ENCODE measurements at regions not wholly inside any gene's neighbourhood (a gene's known extent, or its start where the extent isn't known, plus 50 kb on each side); places are given as distances from the start of the nearest gene placed in this dataset.
A peak's percentile ranks its signal among the peaks of the same experiment; 100 is the strongest.

DNA sequence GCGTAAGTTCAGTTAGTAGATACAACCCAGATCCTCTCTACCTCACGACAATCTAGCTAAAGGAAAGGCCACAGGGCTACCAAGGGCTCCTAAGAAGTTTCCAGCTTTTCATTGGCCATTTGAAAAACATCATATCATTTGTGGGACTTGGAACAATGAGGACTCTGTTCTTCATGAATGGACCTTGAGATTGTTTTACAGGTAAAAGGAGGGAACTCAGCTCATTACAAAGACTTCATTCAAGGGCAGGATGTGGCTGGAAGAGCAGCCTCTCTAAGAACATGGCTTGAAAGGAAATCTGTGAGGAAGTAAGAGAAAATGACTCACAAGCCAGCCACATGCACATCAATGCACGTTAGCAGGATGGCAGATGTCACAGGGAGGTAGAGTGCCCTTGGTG lies 105.9 kb upstream of the SLC7A11 start:
- Mint-ChIP-seq H3K36me3 (ENCODE audit: insufficient read depth) (no peaks in the 10 kb centered on the region), H3K27me3 (no peaks in the 10 kb centered on the region), H3K9me3 (ENCODE audit: low read depth) (peaks cover 4% of the 10 kb centered on the region), H3K4me3 (ENCODE audit: low read depth) (no peak overlapping the region), H3K4me1 (ENCODE audit: low read depth) (peaks cover 18% of the 10 kb centered on the region), H3K27ac (peak overlapping the region; percentile 0)
- TF ChIP-seq, protein P1, sequence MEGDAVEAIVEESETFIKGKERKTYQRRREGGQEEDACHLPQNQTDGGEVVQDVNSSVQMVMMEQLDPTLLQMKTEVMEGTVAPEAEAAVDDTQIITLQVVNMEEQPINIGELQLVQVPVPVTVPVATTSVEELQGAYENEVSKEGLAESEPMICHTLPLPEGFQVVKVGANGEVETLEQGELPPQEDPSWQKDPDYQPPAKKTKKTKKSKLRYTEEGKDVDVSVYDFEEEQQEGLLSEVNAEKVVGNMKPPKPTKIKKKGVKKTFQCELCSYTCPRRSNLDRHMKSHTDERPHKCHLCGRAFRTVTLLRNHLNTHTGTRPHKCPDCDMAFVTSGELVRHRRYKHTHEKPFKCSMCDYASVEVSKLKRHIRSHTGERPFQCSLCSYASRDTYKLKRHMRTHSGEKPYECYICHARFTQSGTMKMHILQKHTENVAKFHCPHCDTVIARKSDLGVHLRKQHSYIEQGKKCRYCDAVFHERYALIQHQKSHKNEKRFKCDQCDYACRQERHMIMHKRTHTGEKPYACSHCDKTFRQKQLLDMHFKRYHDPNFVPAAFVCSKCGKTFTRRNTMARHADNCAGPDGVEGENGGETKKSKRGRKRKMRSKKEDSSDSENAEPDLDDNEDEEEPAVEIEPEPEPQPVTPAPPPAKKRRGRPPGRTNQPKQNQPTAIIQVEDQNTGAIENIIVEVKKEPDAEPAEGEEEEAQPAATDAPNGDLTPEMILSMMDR (IDR thresholded peaks at IDR 0.05; ENCODE audit: unreplicated experiment), result no peak
- no peak for DNase-seq (ENCODE audit: low spot score, unreplicated experiment)

DNA sequence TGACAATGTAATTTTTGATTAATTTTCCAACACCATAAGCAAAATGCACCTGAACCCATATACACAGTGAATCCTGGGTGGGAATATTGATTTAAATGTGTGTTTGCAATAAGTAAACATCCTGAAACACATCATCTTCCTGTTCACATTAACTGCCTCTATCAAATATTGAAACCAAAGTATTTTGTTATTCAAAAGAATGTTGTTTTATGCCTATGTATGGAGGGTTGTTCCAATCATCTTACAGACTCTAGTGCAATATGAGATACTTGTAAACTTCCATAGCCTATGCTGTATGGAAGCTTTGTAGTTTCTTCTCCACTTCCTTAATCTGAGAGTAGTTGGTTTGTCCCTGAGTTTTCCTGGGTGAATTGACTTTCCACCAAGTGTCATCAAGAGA lies 105.4 kb upstream of the SLC7A11 start:
- DNase-seq (ENCODE audit: low spot score, unreplicated experiment), result no peak
- peaks cover 18% of the 10 kb centered on the region for H3K4me1 Mint-ChIP-seq (ENCODE audit: low read depth)
- TF ChIP-seq, protein P1 (IDR thresholded peaks at IDR 0.05; ENCODE audit: unreplicated experiment), result no peak
- peak overlapping the region; percentile 0 for H3K27ac Mint-ChIP-seq
- H3K4me3 Mint-ChIP-seq (ENCODE audit: low read depth), result no peak overlapping the region
- no peaks in the 10 kb centered on the region for H3K27me3 Mint-ChIP-seq
- no peaks in the 10 kb centered on the region for H3K36me3 Mint-ChIP-seq (ENCODE audit: insufficient read depth)
- H3K9me3 Mint-ChIP-seq (ENCODE audit: low read depth), result peaks cover 4% of the 10 kb centered on the region

DNA sequence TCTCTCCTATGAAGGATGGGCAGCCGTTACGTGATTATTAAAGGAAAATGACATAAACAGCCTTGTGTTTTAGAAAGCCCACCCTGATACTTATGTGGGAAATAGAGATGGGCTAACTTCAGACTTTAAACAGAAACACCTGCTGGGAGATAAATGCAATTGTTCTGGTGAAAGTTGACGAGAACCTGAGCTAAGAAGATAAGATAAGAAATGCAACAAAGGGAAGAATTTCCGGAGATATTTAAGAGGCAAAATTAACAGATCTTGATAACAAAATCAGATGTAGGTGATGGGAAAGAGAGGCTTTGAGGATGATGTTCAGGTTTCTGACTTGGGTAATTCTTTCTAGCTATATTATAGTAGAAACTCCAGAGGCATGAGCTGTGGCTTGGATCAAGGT lies 102.7 kb upstream of the SLC7A11 start:
- H3K9me3 Mint-ChIP-seq (ENCODE audit: low read depth), result no peaks in the 10 kb centered on the region
- TF ChIP-seq, protein P1 (IDR thresholded peaks at IDR 0.05; ENCODE audit: unreplicated experiment), result no peak
- no peaks in the 10 kb centered on the region for H3K36me3 Mint-ChIP-seq (ENCODE audit: insufficient read depth)
- H3K4me1 Mint-ChIP-seq (ENCODE audit: low read depth), result peaks cover 18% of the 10 kb centered on the region
- H3K4me3 Mint-ChIP-seq (ENCODE audit: low read depth), result no peak overlapping the region
- no peak for DNase-seq (ENCODE audit: low spot score, unreplicated experiment)
- no peaks in the 10 kb centered on the region for H3K27me3 Mint-ChIP-seq
- no peak overlapping the region for H3K27ac Mint-ChIP-seq

DNA sequence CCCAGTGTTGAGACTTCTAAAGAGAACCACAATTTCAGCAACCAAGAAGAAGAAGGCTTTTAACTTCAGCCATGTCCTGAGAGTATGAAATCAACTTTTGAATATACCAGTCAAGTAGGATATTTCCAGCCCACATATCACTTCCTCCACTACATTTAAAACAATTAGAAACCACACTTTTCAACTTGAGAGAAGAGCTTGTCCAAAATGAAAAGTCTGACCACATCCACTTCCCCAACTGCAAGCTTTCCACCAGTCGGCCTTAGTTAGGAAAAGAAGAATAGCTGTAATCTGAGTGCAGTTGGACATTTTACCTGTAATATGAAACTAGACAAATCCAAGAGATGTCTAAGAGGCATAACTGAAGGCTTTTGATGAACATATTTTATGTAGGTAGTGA lies 101.9 kb upstream of the SLC7A11 start:
- H3K27ac Mint-ChIP-seq, result no peak overlapping the region
- peaks cover 16% of the 10 kb centered on the region for H3K4me1 Mint-ChIP-seq (ENCODE audit: low read depth)
- no peak overlapping the region for H3K4me3 Mint-ChIP-seq (ENCODE audit: low read depth)
- no peaks in the 10 kb centered on the region for H3K27me3 Mint-ChIP-seq
- TF ChIP-seq, protein P1 (IDR thresholded peaks at IDR 0.05; ENCODE audit: unreplicated experiment), result no peak
- no peaks in the 10 kb centered on the region for H3K36me3 Mint-ChIP-seq (ENCODE audit: insufficient read depth)
- no peak for DNase-seq (ENCODE audit: low spot score, unreplicated experiment)
- no peaks in the 10 kb centered on the region for H3K9me3 Mint-ChIP-seq (ENCODE audit: low read depth)

DNA sequence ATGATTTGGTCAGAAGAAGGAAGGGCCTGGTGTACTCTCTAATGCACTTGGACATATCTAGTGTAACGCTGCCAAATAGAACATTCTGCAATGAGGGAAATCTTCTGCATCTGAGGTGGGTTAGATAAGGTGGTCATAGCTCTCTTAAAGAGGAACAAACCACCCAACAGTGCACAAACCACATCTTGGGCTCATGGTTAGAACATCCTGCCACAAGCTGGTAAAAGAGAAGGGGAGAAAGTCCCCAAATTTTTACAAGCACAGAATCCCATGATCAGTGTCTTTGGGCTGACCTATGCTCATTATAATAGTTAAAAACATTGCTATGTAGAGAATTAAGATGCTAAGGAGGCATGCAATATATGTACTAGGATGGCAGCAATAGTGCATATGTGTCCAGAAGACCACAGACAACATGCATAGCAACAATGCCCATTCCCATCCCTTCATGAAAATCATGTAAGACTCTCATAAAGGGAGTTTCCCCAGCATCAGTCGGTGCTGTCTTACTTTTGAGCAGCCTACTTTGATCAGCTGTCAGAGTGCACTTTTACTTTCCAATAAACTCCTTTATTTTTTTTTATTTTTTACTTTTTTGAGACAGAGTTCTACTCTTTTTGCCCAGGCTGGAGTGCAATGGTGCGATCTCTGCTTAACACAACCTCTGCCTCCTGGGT lies 99.7 kb upstream of the SLC7A11 start:
- H3K27me3 Mint-ChIP-seq, result no peaks in the 10 kb centered on the region
- H3K9me3 Mint-ChIP-seq (ENCODE audit: low read depth), result no peaks in the 10 kb centered on the region
- H3K36me3 Mint-ChIP-seq (ENCODE audit: insufficient read depth), result no peaks in the 10 kb centered on the region
- peaks cover 12% of the 10 kb centered on the region for H3K4me1 Mint-ChIP-seq (ENCODE audit: low read depth)
- H3K4me3 Mint-ChIP-seq (ENCODE audit: low read depth), result no peak overlapping the region
- DNase-seq (ENCODE audit: low spot score, unreplicated experiment), result no peak
- TF ChIP-seq, protein P1 (IDR thresholded peaks at IDR 0.05; ENCODE audit: unreplicated experiment), result no peak
- H3K27ac Mint-ChIP-seq, result no peak overlapping the region

All from progenitor cell of endocrine pancreas (in vitro differentiated cells).